Keratinocyte (primary cell): ENCODE measurements at regions not wholly inside any gene's neighbourhood (a gene's known extent, or its start where the extent isn't known, plus 50 kb on each side); places are given as distances from the start of the nearest gene placed in this dataset.

Source experiments
- DNase-seq: peaks from one replicate; pipeline ENCODE4 v3.0.0-alpha.2; 2011; ENCODE audit warnings: low read depth, missing footprints, low spot score
- FAIRE-seq: peaks from 2 replicates; lab custom pipeline; 2011; peaks lifted over from hg19 to GRCh38; lab: Jason Lieb, UNC
- H2AFZ ChIP-seq: 2 replicates; pipeline ENCODE4 v1.6.0; 2012; ENCODE audit warnings: low read length, control low read depth, inconsistent platforms; ENCODE audit not compliant: control insufficient read depth
- H3K27ac ChIP-seq: 2 replicates; pipeline ENCODE4 v1.5.1; 2011; ENCODE audit warnings: low read length; ENCODE audit not compliant: control insufficient read depth, insufficient read depth
- H3K27me3 ChIP-seq: 3 replicates; pipeline ENCODE4 v1.6.0; 2011; ENCODE audit warnings: low read length; ENCODE audit not compliant: control insufficient read depth, insufficient read depth; ENCODE audit errors: extremely low read depth
- H3K36me3 ChIP-seq, 2 experiments: 2 replicates in 1 of 2; 3 replicates in 1 of 2; pipeline ENCODE4 v1.5.1; 2011; ENCODE audit warnings: low read length in 2 of 2, mild to moderate bottlenecking in 1 of 2; ENCODE audit not compliant: control insufficient read depth in 2 of 2, insufficient read depth in 2 of 2; ENCODE audit errors: extremely low read depth in 1 of 2
- H3K4me1 ChIP-seq: 3 replicates; pipeline ENCODE4 v1.5.1; 2011; ENCODE audit warnings: low read length; ENCODE audit not compliant: control insufficient read depth, insufficient read depth; ENCODE audit errors: extremely low read depth
- H3K4me2 ChIP-seq: 3 replicates; pipeline ENCODE4 v1.6.0; 2011; ENCODE audit warnings: low read depth, low read length; ENCODE audit not compliant: control insufficient read depth, insufficient read depth; ENCODE audit errors: extremely low read depth
- H3K4me3 ChIP-seq, 3 experiments: fragments of 200-600 bp in 1 of 3; sonication (generic) in 1 of 3; 2 replicates in 2 of 3; 3 replicates in 1 of 3; pipeline ENCODE4 v1.5.1; 2011 to 2016; ENCODE audit warnings: low read length in 3 of 3, mild to moderate bottlenecking in 3 of 3, control low read depth in 2 of 3, inconsistent platforms in 1 of 3, low read depth in 1 of 3, mixed read lengths in 1 of 3, mixed run types in 1 of 3, moderate library complexity in 1 of 3; ENCODE audit not compliant: control insufficient read depth in 2 of 3, insufficient read depth in 2 of 3; ENCODE audit errors: extremely low read depth in 1 of 3
- H3K79me2 ChIP-seq: 2 replicates; pipeline ENCODE4 v1.6.0; 2012; ENCODE audit warnings: low read length; ENCODE audit not compliant: control insufficient read depth, insufficient read depth
- H3K9ac ChIP-seq: 3 replicates; pipeline ENCODE4 v1.6.0; 2011; ENCODE audit warnings: low read length; ENCODE audit not compliant: control insufficient read depth, insufficient read depth; ENCODE audit errors: extremely low read depth
- H3K9me1 ChIP-seq: 3 replicates; pipeline ENCODE4 v1.6.0; 2011; ENCODE audit warnings: low read length; ENCODE audit not compliant: control insufficient read depth, insufficient read depth; ENCODE audit errors: extremely low read depth
- H3K9me3 ChIP-seq: 2 replicates; pipeline ENCODE4 v1.5.1; 2012; ENCODE audit warnings: low read depth, low read length; ENCODE audit not compliant: control insufficient read depth
- H4K20me1 ChIP-seq: 3 replicates; pipeline ENCODE4 v1.6.0; 2011; ENCODE audit warnings: low read length; ENCODE audit not compliant: control insufficient read depth, insufficient read depth; ENCODE audit errors: extremely low read depth
- CTCF ChIP-seq, 3 experiments: IDR thresholded peaks in 1 of 3; conservative IDR thresholded peaks in 1 of 3; optimal IDR thresholded peaks in 1 of 3; 2 replicates in 2 of 3; 3 replicates in 1 of 3; pipeline versions ENCODE3 to v1.5.1; 2011; ENCODE audit warnings: low read length in 3 of 3, mild to moderate bottlenecking in 3 of 3, moderate library complexity in 2 of 3, control low read depth in 1 of 3, inconsistent platforms in 1 of 3; ENCODE audit not compliant: insufficient read depth in 2 of 3; ENCODE audit errors: extremely low read depth in 1 of 3
- EZH2 ChIP-seq: IDR thresholded peaks from one replicate; pipeline ENCODE4 v1.6.1; 2012; ENCODE audit warnings: inconsistent platforms, mild to moderate bottlenecking, low read length, moderate library complexity
- dilution Hi-C: fragments of 300-500 bp; cut with MboI; formaldehyde crosslinking; loops from one replicate; pipeline ENCODE4 v1.7.0; 2020; ENCODE audit warnings: low sequenced_read_pairs; ENCODE audit not compliant: extremely low pct_ligation_motif_present
- small RNA-seq, 3 experiments: library from RNA; depleted of rRNA; stranded (forward); fragments of <200 nt; gene quantifications; one replicate each; pipeline ENCODE3, GENCODE V24; 2012; ENCODE audit warnings: low read depth in 3 of 3, low replicate concordance in 1 of 3; ENCODE audit not compliant: insufficient read length in 3 of 3

GRCh38 chrX:40148385-40149285 is 50.9 kb upstream of the BCOR start:
- H3K27me3 ChIP-seq: peaks cover 46% of the 10 kb centered on the region
- H3K79me2 ChIP-seq: no peaks in the 10 kb centered on the region
- DNase-seq (no peak), FAIRE-seq (no peak)
- peaks cover 5% of the 10 kb centered on the region for H3K4me1 ChIP-seq
- no peak overlapping the region for H3K27ac ChIP-seq
- dilution Hi-C loops: no loop called here
- no peak overlapping the region for H2AFZ ChIP-seq
- no peak for TF ChIP-seq CTCF (optimal IDR thresholded peaks at IDR 0.05 in 1 of 3, IDR thresholded peaks at IDR 0.05 in 1 of 3, conservative IDR thresholded peaks at IDR 0.05 in 1 of 3; ENCODE audit: extremely low read depth in 1 of 3, insufficient read depth in 2 of 3, low read length in 3 of 3)
- TF ChIP-seq EZH2: no peak
- no peaks in the 10 kb centered on the region for H3K9me1 ChIP-seq
- H3K9me3 ChIP-seq: no peaks in the 10 kb centered on the region
- no peak overlapping the region for H3K4me3 ChIP-seq
- no peak overlapping the region for H3K9ac ChIP-seq
- no peaks in the 10 kb centered on the region for H3K36me3 ChIP-seq
- H4K20me1 ChIP-seq: no peaks in the 10 kb centered on the region
- no peak overlapping the region for H3K4me2 ChIP-seq

- TF ChIP-seq CTCF (optimal IDR thresholded peaks at IDR 0.05 in 1 of 3, IDR thresholded peaks at IDR 0.05 in 1 of 3, conservative IDR thresholded peaks at IDR 0.05 in 1 of 3; ENCODE audit: extremely low read depth in 1 of 3, insufficient read depth in 2 of 3, low read length in 3 of 3) (no peak), EZH2 (no peak)
- no peaks in the 10 kb centered on the region for H3K9me3 ChIP-seq
- no peaks in the 10 kb centered on the region for H4K20me1 ChIP-seq
- no peak overlapping the region for H3K4me3 ChIP-seq
- no peaks in the 10 kb centered on the region for H3K4me1 ChIP-seq
- H3K36me3 ChIP-seq: no peaks in the 10 kb centered on the region
- H2AFZ ChIP-seq: no peak overlapping the region
- FAIRE-seq (no peak), DNase-seq (no peak)
- no peak overlapping the region for H3K27ac ChIP-seq
- no peaks in the 10 kb centered on the region for H3K79me2 ChIP-seq
- H3K9me1 ChIP-seq: no peaks in the 10 kb centered on the region
- dilution Hi-C loops: no loop called here
- no peak overlapping the region for H3K4me2 ChIP-seq
- H3K27me3 ChIP-seq: peaks cover 41% of the 10 kb centered on the region
- H3K9ac ChIP-seq: no peak overlapping the region
Measured at GRCh38 chrX:40147971-40148370, 50.2 kb upstream of the BCOR start.

Small RNAs in the stretch of these regions (small RNA-seq; reads per million reads assigned to genes)
- gene RF00019: 0 reads per million in 3 experiments
